HEK293T (cell line): ENCODE measurements at regions not wholly inside any gene's neighbourhood (a gene's known extent, or its start where the extent isn't known, plus 50 kb on each side); places are given as distances from the start of the nearest gene placed in this dataset.

Experiments used
- CTCF ChIA-PET: fragments of 350-600 bp; formaldehyde crosslinking; extraction: SDS; loops from one replicate; lab custom pipeline; 2021; ENCODE audit warnings: antibody characterized with exemption, inconsistent platforms; lab: Yijun Ruan, JAX
- POLR2A ChIA-PET: fragments of 350-600 bp; formaldehyde crosslinking; extraction: SDS; loops from one replicate; lab custom pipeline; 2020; ENCODE audit warnings: antibody characterized with exemption, inconsistent platforms; lab: Yijun Ruan, JAX
- DNase-seq: peaks from one replicate; pipeline ENCODE4 v3.0.0; 2012; ENCODE audit warnings: mixed read lengths; ENCODE audit errors: extremely low spot score
- ARNT ChIP-seq: fragments of 450-650 bp; IDR thresholded peaks from 2 replicates; pipeline ENCODE4 v1.6.1; 2017; ENCODE audit warnings: mild to moderate bottlenecking
- BHLHE40 ChIP-seq: fragments of 450-650 bp; IDR thresholded peaks from 2 replicates; pipeline ENCODE4 v1.6.1; 2016; ENCODE audit warnings: mild to moderate bottlenecking, moderate library complexity, borderline replicate concordance
- CTBP1 ChIP-seq: fragments of 450-650 bp; IDR thresholded peaks from 2 replicates; pipeline ENCODE4 v1.6.1; 2016; ENCODE audit warnings: borderline replicate concordance
- ELF4 ChIP-seq: fragments of 450-650 bp; IDR thresholded peaks from 2 replicates; pipeline ENCODE4 v1.6.1; 2017; ENCODE audit warnings: antibody characterized with exemption
- FOXA1 ChIP-seq: fragments of 450-650 bp; IDR thresholded peaks from 2 replicates; pipeline ENCODE4 v1.6.1; 2016; ENCODE audit warnings: mild to moderate bottlenecking
- FOXK2 ChIP-seq: fragments of 450-650 bp; IDR thresholded peaks from 2 replicates; pipeline ENCODE4 v1.6.1; 2016; ENCODE audit warnings: mild to moderate bottlenecking
- FOXM1 ChIP-seq: fragments of 450-650 bp; IDR thresholded peaks from 2 replicates; pipeline ENCODE4 v1.6.1; 2017; ENCODE audit warnings: mild to moderate bottlenecking, borderline replicate concordance
- HDGF ChIP-seq: fragments of 450-650 bp; IDR thresholded peaks from 2 replicates; pipeline ENCODE4 v1.6.1; 2017; ENCODE audit warnings: antibody characterized with exemption, borderline replicate concordance
- L3MBTL2 ChIP-seq: fragments of 450-650 bp; conservative IDR thresholded peaks from 2 replicates; pipeline ENCODE4 v1.6.1; 2016; ENCODE audit warnings: mild to moderate bottlenecking
- LEF1 ChIP-seq: fragments of 450-650 bp; IDR thresholded peaks from 2 replicates; pipeline ENCODE4 v1.6.1; 2017; ENCODE audit warnings: mild to moderate bottlenecking, borderline replicate concordance
- NFRKB ChIP-seq: fragments of 450-650 bp; IDR thresholded peaks from 2 replicates; pipeline ENCODE4 v1.6.1; 2016; ENCODE audit warnings: mild to moderate bottlenecking, moderate library complexity
- PKNOX1 ChIP-seq: fragments of 450-650 bp; IDR thresholded peaks from 2 replicates; pipeline ENCODE4 v1.6.1; 2016
- SP1 ChIP-seq: fragments of 450-650 bp; IDR thresholded peaks from 2 replicates; pipeline ENCODE4 v1.6.1; 2017
- SUZ12 ChIP-seq: fragments of 450-650 bp; IDR thresholded peaks from 2 replicates; pipeline ENCODE4 v1.6.1; 2016; ENCODE audit warnings: mild to moderate bottlenecking
- TARDBP ChIP-seq: fragments of 450-650 bp; IDR thresholded peaks from 2 replicates; pipeline ENCODE4 v1.6.1; 2016
- ZNF384 ChIP-seq: fragments of 450-650 bp; IDR thresholded peaks from 2 replicates; pipeline ENCODE4 v1.6.1; 2016

GRCh38 chr6:21506126-21506525 lies 87.4 kb upstream of the SOX4 start:
- no peak for TF ChIP-seq ZNF384
- no peak for TF ChIP-seq FOXK2
- no peak for TF ChIP-seq BHLHE40
- no peak for TF ChIP-seq CTBP1
- TF ChIP-seq FOXA1, result no peak
- no peak for TF ChIP-seq HDGF
- TF ChIP-seq ELF4, result no peak
- TF ChIP-seq ARNT, result no peak
- no peak for TF ChIP-seq PKNOX1
- ChIA-PET CTCF (no interaction called here), POLR2A (no interaction called here)
- no peak for DNase-seq

- DNase-seq, result no peak
- CTCF ChIA-PET, result no interaction called here
- POLR2A ChIA-PET, result interaction anchor here (0.6 kb wide), 1 partner anchor 418 kb away, joined by 3 read pairs; no protein-coding TSS in a partner anchor
- TF ChIP-seq SP1 (no peak), PKNOX1 (no peak), CTBP1 (no peak), NFRKB (no peak), ELF4 (no peak), FOXA1 (no peak), ARNT (no peak), BHLHE40 (no peak), L3MBTL2 (no peak)
Measured at GRCh38 chr6:21507811-21508210, 85.7 kb upstream of the SOX4 start.

DNA sequence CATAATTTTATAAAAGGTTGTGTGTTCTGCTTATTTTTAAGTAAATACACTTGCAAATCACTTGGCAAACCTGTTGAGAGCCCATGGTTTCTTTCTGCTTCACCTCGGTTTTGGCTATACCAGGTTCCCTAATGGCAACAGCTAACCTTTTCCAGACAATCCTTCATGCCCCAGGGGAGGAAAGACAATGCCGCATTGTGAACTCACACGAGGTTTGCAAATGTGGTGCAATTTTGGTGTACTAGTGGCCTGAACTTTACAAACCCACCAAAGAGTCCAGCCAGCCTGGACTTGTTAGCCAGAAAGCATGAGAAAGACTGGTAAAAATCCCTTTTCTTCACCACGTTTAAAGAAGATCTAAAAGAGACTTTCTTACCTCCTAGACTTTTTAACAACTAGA lies 84.8 kb upstream of the SOX4 start:
- TF ChIP-seq NFRKB, result no peak
- no peak for TF ChIP-seq SUZ12
- no peak for TF ChIP-seq L3MBTL2
- no peak for TF ChIP-seq HDGF
- no peak for TF ChIP-seq CTBP1
- TF ChIP-seq FOXA1, result no peak
- no peak for TF ChIP-seq ELF4
- TF ChIP-seq TARDBP, result no peak
- TF ChIP-seq PKNOX1, result no peak
- TF ChIP-seq FOXM1, result no peak
- TF ChIP-seq SP1, result no peak
- no peak for TF ChIP-seq ZNF384
- TF ChIP-seq ARNT, result no peak
- TF ChIP-seq FOXK2, result no peak
- no peak for TF ChIP-seq LEF1
- TF ChIP-seq BHLHE40, result no peak
- DNase-seq, result no peak
- ChIA-PET CTCF (no interaction called here), POLR2A (no interaction called here)

GRCh38 chr6:21511891-21512550 lies 81.5 kb upstream of the SOX4 start:
- ChIA-PET CTCF (interaction anchor here (0.7 kb wide), 1 partner anchor 398 kb away, joined by 14 read pairs; no protein-coding TSS in a partner anchor), POLR2A (interaction anchor here (1.4 kb wide), 1 partner anchor 76 kb away, joined by 3 read pairs; no protein-coding TSS in a partner anchor)
- DNase-seq, result no peak
- TF ChIP-seq SUZ12 (no peak), SP1 (no peak), CTBP1 (no peak)

DNA sequence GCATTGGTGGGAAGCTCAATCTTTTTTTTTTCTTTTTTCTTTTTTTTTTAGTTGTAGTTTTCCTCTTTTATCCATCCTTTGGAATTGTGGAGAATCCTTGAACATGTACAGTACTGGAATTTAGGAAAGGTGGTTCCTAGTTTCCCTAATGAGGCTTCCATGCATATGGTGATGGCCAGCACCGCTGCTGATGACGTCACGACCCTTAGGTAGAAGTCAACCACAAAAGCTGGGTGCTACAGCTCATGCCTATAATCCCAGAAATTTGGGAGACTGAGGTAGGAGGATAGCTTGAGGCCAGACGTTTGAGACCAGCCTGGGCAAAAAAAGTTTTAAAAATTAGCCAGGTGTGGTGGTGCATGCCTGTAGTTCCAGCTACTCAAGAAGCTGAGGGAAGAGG lies 79.3 kb upstream of the SOX4 start:
- ChIA-PET POLR2A (no interaction called here), CTCF (interaction anchor here (0.6 kb wide), 1 partner anchor 75 kb away, joined by 3 read pairs; no protein-coding TSS in a partner anchor)
- DNase-seq, result no peak
- TF ChIP-seq ZNF384, result no peak
- no peak for TF ChIP-seq L3MBTL2
- no peak for TF ChIP-seq SUZ12

GRCh38 chr6:21518317-21518716 lies 75.2 kb upstream of the SOX4 start:
- ChIA-PET POLR2A (no interaction called here), CTCF (interaction anchor here (0.7 kb wide), 1 partner anchor 475 kb away, joined by 3 read pairs; no protein-coding TSS in a partner anchor)
- no peak for DNase-seq
- no peak for TF ChIP-seq PKNOX1
- no peak for TF ChIP-seq NFRKB
- TF ChIP-seq FOXA1, result no peak
- no peak for TF ChIP-seq FOXK2
- TF ChIP-seq BHLHE40, result no peak
- no peak for TF ChIP-seq CTBP1
- TF ChIP-seq SP1, result no peak
- TF ChIP-seq HDGF, result no peak
- TF ChIP-seq SUZ12, result no peak
- TF ChIP-seq ARNT, result no peak
- TF ChIP-seq ZNF384, result no peak
